Breast epithelium (tissue), 4 donors: ENCODE measurements at regions not wholly inside any gene's neighbourhood (a gene's known extent, or its start where the extent isn't known, plus 50 kb on each side); places are given as distances from the start of the nearest gene placed in this dataset.

Experiments
- DNase-seq, 2 donors: peaks; one replicate each; pipeline ENCODE4 v3.0.0-alpha.2; 2019; ENCODE audit warnings: low spot score in 2 of 2
- H3K27ac ChIP-seq, 2 donors: fragments of 200-600 bp; sonication (generic) in 1 of 2; one replicate each; pipeline ENCODE4 v1.5.1; 2016 to 2019; ENCODE audit warnings: mild to moderate bottlenecking in 1 of 2
- H3K27me3 ChIP-seq, 2 donors: fragments of 200-600 bp; sonication (generic) in 1 of 2; one replicate each; pipeline versions ENCODE4 v1.5.1 to v1.6.0; 2017 to 2019; ENCODE audit warnings: control low read depth in 1 of 2, mild to moderate bottlenecking in 1 of 2
- H3K36me3 ChIP-seq: fragments of 200-600 bp; one replicate; pipeline ENCODE4 v1.5.1; 2019
- H3K4me1 ChIP-seq, 2 donors: fragments of 200-600 bp; sonication (generic); one replicate each; pipeline ENCODE4 v1.5.1; 2016 to 2019; ENCODE audit warnings: control low read depth in 1 of 2
- H3K4me3 ChIP-seq, 3 donors: fragments of 200-600 bp; sonication (generic); 1 replicate in 2 of 3; 2 replicates in 1 of 3; pipeline ENCODE4 v1.5.1; 2016 to 2019; ENCODE audit warnings: mild to moderate bottlenecking in 3 of 3, moderate library complexity in 2 of 3
- H3K9me3 ChIP-seq, 2 donors: fragments of 200-600 bp; sonication (generic) in 1 of 2; one replicate each; pipeline ENCODE4 v1.5.1; 2016 to 2019; ENCODE audit warnings: control low read depth in 1 of 2
- CTCF ChIP-seq, 3 donors: fragments of 450-650 bp; IDR thresholded peaks; one replicate each; pipeline ENCODE4 v1.5.1; 2016 to 2017; ENCODE audit warnings: antibody characterized with exemption in 3 of 3, mild to moderate bottlenecking in 3 of 3, moderate library complexity in 3 of 3
- POLR2A ChIP-seq: fragments of 450-650 bp; IDR thresholded peaks from one replicate; pipeline ENCODE4 v1.6.1; 2016; ENCODE audit warnings: antibody characterized with exemption, mild to moderate bottlenecking, moderate library complexity
- POLR2AphosphoS5 ChIP-seq, 3 donors: sonication (generic); formaldehyde crosslinking; IDR thresholded peaks; one replicate each; pipeline ENCODE4 v1.6.1; 2017; ENCODE audit warnings: antibody characterized with exemption in 3 of 3
- intact Hi-C: fragments of 100-400 bp; cut with DNase I; formaldehyde crosslinking; loops from one replicate; pipeline ENCODE4 v1.15.1; 2023; ENCODE audit warnings: low total_unique reads

- Histone ChIP-seq H3K27me3 (peaks cover 0 to 10% of the 10 kb centered on the region in 2 donors), H3K4me3 (no peak overlapping the region), H3K36me3 (no peaks in the 10 kb centered on the region), H3K9me3 (no peaks in the 10 kb centered on the region), H3K27ac (no peak overlapping the region), H3K4me1 (no peaks in the 10 kb centered on the region)
- DNase-seq: no peak
- TF ChIP-seq POLR2AphosphoS5 (IDR thresholded peaks at IDR 0.05) (no peak), POLR2A (no peak), CTCF (IDR thresholded peaks at IDR 0.05) (no peak)
- intact Hi-C loops: no loop called here
These were observed 248.9 kb upstream of the MKI67 start for GRCh38 chr10:128375171-128375570.

GRCh38 chr10:128377364-128377987, 251.3 kb upstream of the MKI67 start:
- Histone ChIP-seq H3K4me1 (no peaks in the 10 kb centered on the region), H3K27ac (no peak overlapping the region), H3K36me3 (no peaks in the 10 kb centered on the region), H3K9me3 (no peaks in the 10 kb centered on the region), H3K4me3 (no peak overlapping the region), H3K27me3 (peaks cover 0 to 10% of the 10 kb centered on the region in 2 donors)
- TF ChIP-seq POLR2AphosphoS5 (IDR thresholded peaks at IDR 0.05) (no peak), POLR2A (no peak), CTCF (IDR thresholded peaks at IDR 0.05) (no peak)
- intact Hi-C loops: no loop called here
- no peak for DNase-seq

- TF ChIP-seq CTCF (IDR thresholded peaks at IDR 0.05): no peak
- TF ChIP-seq POLR2A: no peak
- no peak for TF ChIP-seq POLR2AphosphoS5 (IDR thresholded peaks at IDR 0.05)
- Histone ChIP-seq H3K4me3 (no peak overlapping the region), H3K36me3 (no peaks in the 10 kb centered on the region), H3K27me3 (peaks cover 0 to 6% of the 10 kb centered on the region in 2 donors), H3K9me3 (no peaks in the 10 kb centered on the region), H3K4me1 (no peaks in the 10 kb centered on the region), H3K27ac (no peak overlapping the region)
- no peak for DNase-seq
- intact Hi-C loops: no loop called here
These were observed 251.8 kb upstream of the MKI67 start for GRCh38 chr10:128377988-128378387.

GRCh38 chr10:128380946-128381345, 254.7 kb upstream of the MKI67 start:
- intact Hi-C loops: loop anchor here (5.0 kb wide), 1 partner anchor 511 kb away; no protein-coding TSS in a partner anchor
- no peaks in the 10 kb centered on the region for H3K27me3 ChIP-seq
- H3K27ac ChIP-seq: no peak overlapping the region
- H3K4me3 ChIP-seq: no peak overlapping the region
- H3K36me3 ChIP-seq: no peaks in the 10 kb centered on the region
- no peak for TF ChIP-seq CTCF (IDR thresholded peaks at IDR 0.05)
- TF ChIP-seq POLR2A: no peak
- TF ChIP-seq POLR2AphosphoS5 (IDR thresholded peaks at IDR 0.05): no peak
- H3K9me3 ChIP-seq: no peaks in the 10 kb centered on the region
- DNase-seq: no peak
- no peaks in the 10 kb centered on the region for H3K4me1 ChIP-seq

GRCh38 chr10:128382225-128382624, 256.0 kb upstream of the MKI67 start:
- intact Hi-C loops: loop anchor here (5.0 kb wide), 1 partner anchor 510 kb away; no protein-coding TSS in a partner anchor
- no peaks in the 10 kb centered on the region for H3K9me3 ChIP-seq
- no peak for DNase-seq
- no peaks in the 10 kb centered on the region for H3K36me3 ChIP-seq
- no peaks in the 10 kb centered on the region for H3K4me1 ChIP-seq
- H3K4me3 ChIP-seq: no peak overlapping the region
- H3K27ac ChIP-seq: no peak overlapping the region
- TF ChIP-seq CTCF (IDR thresholded peaks at IDR 0.05) (no peak), POLR2A (no peak), POLR2AphosphoS5 (IDR thresholded peaks at IDR 0.05) (no peak)
- H3K27me3 ChIP-seq: no peaks in the 10 kb centered on the region
